WTC11 (cell line): ENCODE measurements at regions not wholly inside any gene's neighbourhood (a gene's known extent, or its start where the extent isn't known, plus 50 kb on each side); places are given as distances from the start of the nearest gene placed in this dataset.

Experiments
- ATF3 ChIP-seq: sonication (generic); formaldehyde crosslinking; conservative IDR thresholded peaks from 2 replicates; pipeline ENCODE4 v1.8.1; 2022; ENCODE audit warnings: mild to moderate bottlenecking, missing genetic modification reagents
- CREM ChIP-seq: sonication (generic); formaldehyde crosslinking; IDR thresholded peaks from 2 replicates; pipeline ENCODE4 v1.8.1; 2022; ENCODE audit warnings: mild to moderate bottlenecking, missing genetic modification reagents, moderate library complexity
- ELF4 ChIP-seq: sonication (generic); formaldehyde crosslinking; IDR thresholded peaks from 2 replicates; pipeline ENCODE4 v1.8.1; 2022; ENCODE audit warnings: low read depth, mild to moderate bottlenecking, moderate library complexity, missing genetic modification reagents
- FOXK1 ChIP-seq: sonication (generic); formaldehyde crosslinking; IDR thresholded peaks from 2 replicates; pipeline ENCODE4 v1.8.0; 2022; ENCODE audit warnings: mild to moderate bottlenecking, moderate library complexity, missing genetic modification reagents
- FOXP1 ChIP-seq: sonication (generic); formaldehyde crosslinking; IDR thresholded peaks from 2 replicates; pipeline ENCODE4 v1.8.0; 2022; ENCODE audit warnings: missing genetic modification reagents, mild to moderate bottlenecking, moderate library complexity, borderline replicate concordance
- NR3C1 ChIP-seq: sonication (generic); formaldehyde crosslinking; conservative IDR thresholded peaks from 2 replicates; pipeline ENCODE4 v1.8.1; 2023; ENCODE audit warnings: low read depth, mild to moderate bottlenecking, missing genetic modification reagents
- RORB ChIP-seq: fragments of 250-450 bp; sonication (Bioruptor Pico); IDR thresholded peaks from 2 replicates; pipeline ENCODE4 v1.9.0; 2021; ENCODE audit warnings: mild to moderate bottlenecking
- TEAD4 ChIP-seq: sonication (generic); formaldehyde crosslinking; IDR thresholded peaks from 2 replicates; pipeline ENCODE4 v1.8.0; 2022; ENCODE audit warnings: mild to moderate bottlenecking, missing genetic modification reagents
- TF ChIP-seq, protein P1 (sequence below): fragments of 200-600 bp; IDR thresholded peaks from 2 replicates; pipeline ENCODE4 v1.8.0; 2022; ENCODE audit warnings: antibody characterized with exemption
- TF ChIP-seq, protein P2 (sequence below): sonication (generic); formaldehyde crosslinking; IDR thresholded peaks from 2 replicates; pipeline ENCODE4 v1.8.1; 2023; ENCODE audit warnings: mild to moderate bottlenecking, missing genetic modification reagents, moderate library complexity
- TF ChIP-seq, protein P3 (sequence below): sonication (generic); formaldehyde crosslinking; IDR thresholded peaks from 2 replicates; pipeline ENCODE4 v1.8.1; 2022; ENCODE audit warnings: mild to moderate bottlenecking, missing genetic modification reagents, moderate library complexity, borderline replicate concordance
- TF ChIP-seq, protein P4 (sequence below): sonication (generic); formaldehyde crosslinking; IDR thresholded peaks from 2 replicates; pipeline ENCODE4 v1.8.0; 2022; ENCODE audit warnings: mild to moderate bottlenecking, missing genetic modification reagents
- TF ChIP-seq, protein P5 (sequence below): sonication (generic); formaldehyde crosslinking; IDR thresholded peaks from 2 replicates; pipeline ENCODE4 v1.8.1; 2023; ENCODE audit warnings: mild to moderate bottlenecking, missing genetic modification reagents, moderate library complexity

DNA sequence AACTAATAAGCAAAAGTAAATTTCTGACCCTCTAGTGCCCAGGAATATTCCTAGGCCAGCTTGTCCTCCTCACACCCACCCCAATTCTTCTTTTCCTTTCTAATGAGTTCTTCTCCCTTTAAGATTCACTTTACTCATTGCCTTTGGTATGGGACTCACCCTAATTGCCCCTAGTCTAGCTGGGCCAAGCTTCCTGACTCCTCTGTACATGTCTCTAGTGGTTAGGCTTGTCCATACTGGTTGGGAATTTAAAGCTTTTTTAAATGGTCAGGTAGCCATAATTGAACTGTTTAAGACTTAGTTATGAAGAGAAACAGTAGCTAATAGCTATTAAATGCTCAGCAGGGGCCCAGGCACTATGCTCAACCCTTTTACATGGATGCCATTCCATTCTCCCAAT is 248.2 kb downstream of the C12orf42 start:
- TF ChIP-seq, protein P1, sequence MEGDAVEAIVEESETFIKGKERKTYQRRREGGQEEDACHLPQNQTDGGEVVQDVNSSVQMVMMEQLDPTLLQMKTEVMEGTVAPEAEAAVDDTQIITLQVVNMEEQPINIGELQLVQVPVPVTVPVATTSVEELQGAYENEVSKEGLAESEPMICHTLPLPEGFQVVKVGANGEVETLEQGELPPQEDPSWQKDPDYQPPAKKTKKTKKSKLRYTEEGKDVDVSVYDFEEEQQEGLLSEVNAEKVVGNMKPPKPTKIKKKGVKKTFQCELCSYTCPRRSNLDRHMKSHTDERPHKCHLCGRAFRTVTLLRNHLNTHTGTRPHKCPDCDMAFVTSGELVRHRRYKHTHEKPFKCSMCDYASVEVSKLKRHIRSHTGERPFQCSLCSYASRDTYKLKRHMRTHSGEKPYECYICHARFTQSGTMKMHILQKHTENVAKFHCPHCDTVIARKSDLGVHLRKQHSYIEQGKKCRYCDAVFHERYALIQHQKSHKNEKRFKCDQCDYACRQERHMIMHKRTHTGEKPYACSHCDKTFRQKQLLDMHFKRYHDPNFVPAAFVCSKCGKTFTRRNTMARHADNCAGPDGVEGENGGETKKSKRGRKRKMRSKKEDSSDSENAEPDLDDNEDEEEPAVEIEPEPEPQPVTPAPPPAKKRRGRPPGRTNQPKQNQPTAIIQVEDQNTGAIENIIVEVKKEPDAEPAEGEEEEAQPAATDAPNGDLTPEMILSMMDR = no peak
- TF ChIP-seq FOXK1 (CRISPR knock-in tag) (no peak), CREM (CRISPR knock-in tag) (no peak), FOXP1 (CRISPR knock-in tag) (no peak), ELF4 (CRISPR knock-in tag) (no peak), RORB (CRISPR knock-in tag) (no peak), ATF3 (CRISPR knock-in tag) (no peak), TEAD4 (CRISPR knock-in tag) (no peak), NR3C1 (CRISPR knock-in tag) (no peak)
- TF ChIP-seq, protein P2, sequence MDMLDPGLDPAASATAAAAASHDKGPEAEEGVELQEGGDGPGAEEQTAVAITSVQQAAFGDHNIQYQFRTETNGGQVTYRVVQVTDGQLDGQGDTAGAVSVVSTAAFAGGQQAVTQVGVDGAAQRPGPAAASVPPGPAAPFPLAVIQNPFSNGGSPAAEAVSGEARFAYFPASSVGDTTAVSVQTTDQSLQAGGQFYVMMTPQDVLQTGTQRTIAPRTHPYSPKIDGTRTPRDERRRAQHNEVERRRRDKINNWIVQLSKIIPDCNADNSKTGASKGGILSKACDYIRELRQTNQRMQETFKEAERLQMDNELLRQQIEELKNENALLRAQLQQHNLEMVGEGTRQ (CRISPR knock-in tag) = no peak
- TF ChIP-seq, protein P3, sequence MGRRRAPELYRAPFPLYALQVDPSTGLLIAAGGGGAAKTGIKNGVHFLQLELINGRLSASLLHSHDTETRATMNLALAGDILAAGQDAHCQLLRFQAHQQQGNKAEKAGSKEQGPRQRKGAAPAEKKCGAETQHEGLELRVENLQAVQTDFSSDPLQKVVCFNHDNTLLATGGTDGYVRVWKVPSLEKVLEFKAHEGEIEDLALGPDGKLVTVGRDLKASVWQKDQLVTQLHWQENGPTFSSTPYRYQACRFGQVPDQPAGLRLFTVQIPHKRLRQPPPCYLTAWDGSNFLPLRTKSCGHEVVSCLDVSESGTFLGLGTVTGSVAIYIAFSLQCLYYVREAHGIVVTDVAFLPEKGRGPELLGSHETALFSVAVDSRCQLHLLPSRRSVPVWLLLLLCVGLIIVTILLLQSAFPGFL (CRISPR knock-in tag) = no peak
- TF ChIP-seq, protein P4, sequence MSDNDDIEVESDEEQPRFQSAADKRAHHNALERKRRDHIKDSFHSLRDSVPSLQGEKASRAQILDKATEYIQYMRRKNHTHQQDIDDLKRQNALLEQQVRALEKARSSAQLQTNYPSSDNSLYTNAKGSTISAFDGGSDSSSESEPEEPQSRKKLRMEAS (CRISPR knock-in tag) = no peak
- TF ChIP-seq, protein P5, sequence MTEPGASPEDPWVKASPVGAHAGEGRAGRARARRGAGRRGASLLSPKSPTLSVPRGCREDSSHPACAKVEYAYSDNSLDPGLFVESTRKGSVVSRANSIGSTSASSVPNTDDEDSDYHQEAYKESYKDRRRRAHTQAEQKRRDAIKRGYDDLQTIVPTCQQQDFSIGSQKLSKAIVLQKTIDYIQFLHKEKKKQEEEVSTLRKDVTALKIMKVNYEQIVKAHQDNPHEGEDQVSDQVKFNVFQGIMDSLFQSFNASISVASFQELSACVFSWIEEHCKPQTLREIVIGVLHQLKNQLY (CRISPR knock-in tag) = no peak
